ENCODE measurements at regions not wholly inside any gene's neighbourhood (a gene's known extent, or its start where the extent isn't known, plus 50 kb on each side); places are given as distances from the start of the nearest gene placed in this dataset.

- H3K4me2 ChIP-seq (ENCODE audit: low read length) = no peak overlapping the region
- BruUV-seq (replicated peaks) = no TSS peak
- no peaks in the 10 kb centered on the region for H3K9me2 ChIP-seq (ENCODE audit: insufficient read depth)
- no peak overlapping the region for H3K9ac ChIP-seq (ENCODE audit: low read length)
- ATAC-seq (no peak), DNase-seq (ENCODE audit: low read depth, low spot score) (no peak)
- H3K27ac ChIP-seq (ENCODE audit: low read depth, low read length) = no peak overlapping the region
- H3K27me3 ChIP-seq (ENCODE audit: insufficient read depth, low read length) = no peaks in the 10 kb centered on the region
- no peaks in the 10 kb centered on the region for H3K4me1 ChIP-seq (ENCODE audit: control insufficient read depth in 1 of 2, insufficient read depth in 2 of 2, low read length in 2 of 2)
- POLR2A ChIA-PET = no interaction called here
- no peak overlapping the region for H2AFZ ChIP-seq (ENCODE audit: low read depth, low read length, poor library complexity, severe bottlenecking)
- H3K4me3 ChIP-seq (replicated peaks in 1 of 2; ENCODE audit: low read depth in 1 of 2, low read length in 2 of 2) = no peak overlapping the region
- H3K9me3 ChIP-seq (ENCODE audit: control insufficient read depth in 1 of 2, insufficient read depth in 1 of 2, low read depth in 1 of 2, low read length in 2 of 2) = no peaks in the 10 kb centered on the region; a peak in 1 of 4 replicates
- intact Hi-C loops (cut with micrococcal nuclease) = no loop called here
- H3K79me2 ChIP-seq (ENCODE audit: insufficient read depth, low read length) = no peaks in the 10 kb centered on the region
- H3K36me3 ChIP-seq (ENCODE audit: control insufficient read depth in 1 of 2, insufficient read depth in 2 of 2, low read length in 2 of 2) = no peaks in the 10 kb centered on the region
- RAD21 ChIA-PET (ENCODE audit: low non-redundant PET in 1 of 2, low total read pairs in 2 of 2, uncharacterized antibody in 2 of 2, unreplicated experiment in 2 of 2) = no interaction called here
- H4K20me1 ChIP-seq (ENCODE audit: insufficient read depth) = no peaks in the 10 kb centered on the region
- CTCF ChIA-PET = no interaction called here
- no peak for TF ChIP-seq YY1 (IDR thresholded peaks at IDR 0.05; ENCODE audit: extremely low read depth, insufficient replicate concordance, low read depth, low read length)
- TF ChIP-seq EGR1 (IDR thresholded peaks at IDR 0.05; ENCODE audit: low read depth) = no peak
- no peak for TF ChIP-seq FOSL1 (IDR thresholded peaks at IDR 0.05; ENCODE audit: low read depth)
- no peak for TF ChIP-seq REST (IDR thresholded peaks at IDR 0.05; ENCODE audit: low read depth)
- TF ChIP-seq POLR2A (IDR thresholded peaks at IDR 0.05; ENCODE audit: borderline replicate concordance, extremely low read depth, insufficient read depth, insufficient read length) = no peak
- TF ChIP-seq CTCF (IDR thresholded peaks at IDR 0.05 in 2 of 3, conservative IDR thresholded peaks at IDR 0.05 in 1 of 3; ENCODE audit: borderline replicate concordance in 1 of 3, insufficient read depth in 1 of 3, low read depth in 2 of 3, low read length in 2 of 3) = no peak
- TF ChIP-seq MAX (IDR thresholded peaks at IDR 0.05) = no peak
- TF ChIP-seq ZFX (IDR thresholded peaks at IDR 0.05) = no peak
- no peak for TF ChIP-seq ZNF274 (IDR thresholded peaks at IDR 0.05; ENCODE audit: low read depth, low read length)
These were observed 523.6 kb upstream of the DAB1 start for GRCh38 chr1:57947471-57947870.
